GM21423 (cell line): ENCODE measurements at regions not wholly inside any gene's neighbourhood (a gene's known extent, or its start where the extent isn't known, plus 50 kb on each side); places are given as distances from the start of the nearest gene placed in this dataset.
"Not testable (repeated sequence)": the region's sequence is repeated elsewhere in the genome, so short reads cannot be mapped to it uniquely, and the experiment has no call there.

Source experiments
- ATAC-seq: cut with Tn5 transposase; IDR thresholded peaks from one replicate; pipeline ENCODE4 v1.9.1; 2021; ENCODE audit warnings: mild to moderate bottlenecking, moderate library complexity; ENCODE audit not compliant: unreplicated experiment

DNA sequence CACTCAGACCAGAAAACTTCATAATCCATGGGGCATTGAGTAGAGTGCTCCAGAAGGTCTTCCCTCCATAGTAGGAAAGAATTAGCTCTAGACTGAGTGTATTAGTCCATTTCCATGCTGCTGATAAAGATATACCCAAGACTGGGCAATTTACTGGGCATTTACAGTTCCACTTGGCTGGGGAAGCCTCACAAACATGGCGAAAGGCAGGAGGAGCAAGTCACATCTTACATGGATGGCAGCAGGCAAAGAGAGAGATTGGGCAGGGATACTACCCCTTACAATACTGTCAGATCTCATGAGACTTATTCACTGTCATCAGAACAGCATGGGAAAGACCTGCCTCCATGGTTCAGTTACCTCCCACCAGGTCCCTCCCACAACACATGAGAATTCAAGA is 300.6 kb upstream of the TMEM132C start:
- no peak for ATAC-seq

DNA sequence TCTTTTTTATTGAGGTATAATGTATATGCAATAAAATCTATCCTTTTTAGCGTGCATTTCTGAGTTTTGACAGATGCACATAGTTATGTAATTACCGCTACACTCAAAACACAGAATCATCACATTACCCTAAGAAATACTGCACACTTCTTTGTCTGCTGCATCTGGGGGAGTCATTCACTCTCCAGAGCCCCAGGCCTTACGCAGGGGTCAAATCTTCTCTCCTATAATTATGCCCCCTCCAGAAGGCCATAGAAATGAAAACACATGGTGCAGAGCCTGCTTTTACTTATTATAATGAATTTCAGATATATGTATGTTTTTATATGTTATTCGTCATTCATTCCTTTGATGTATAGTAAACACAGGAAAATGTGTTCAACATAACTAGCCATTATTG is 296.5 kb upstream of the TMEM132C start:
- no peak for ATAC-seq

DNA sequence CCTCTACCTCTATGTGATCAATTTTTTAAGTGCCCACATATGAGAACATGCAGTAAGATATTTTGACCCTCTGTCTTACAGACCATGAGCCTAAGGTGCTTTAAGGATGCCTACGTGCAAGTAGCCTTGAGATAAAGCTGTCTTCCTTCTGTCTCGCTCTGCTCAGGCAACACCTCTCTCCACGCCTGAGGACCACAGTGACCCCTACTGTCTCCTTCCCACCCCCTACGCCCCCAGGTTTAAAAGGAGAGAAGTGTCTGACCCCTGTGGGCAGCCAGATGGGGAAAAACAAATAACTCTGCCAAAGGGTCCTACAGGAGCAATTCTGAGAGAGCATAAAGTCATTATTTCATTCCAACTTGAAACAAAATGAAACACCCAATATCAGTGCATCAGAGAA is 286.4 kb upstream of the TMEM132C start:
- ATAC-seq, result no peak

DNA sequence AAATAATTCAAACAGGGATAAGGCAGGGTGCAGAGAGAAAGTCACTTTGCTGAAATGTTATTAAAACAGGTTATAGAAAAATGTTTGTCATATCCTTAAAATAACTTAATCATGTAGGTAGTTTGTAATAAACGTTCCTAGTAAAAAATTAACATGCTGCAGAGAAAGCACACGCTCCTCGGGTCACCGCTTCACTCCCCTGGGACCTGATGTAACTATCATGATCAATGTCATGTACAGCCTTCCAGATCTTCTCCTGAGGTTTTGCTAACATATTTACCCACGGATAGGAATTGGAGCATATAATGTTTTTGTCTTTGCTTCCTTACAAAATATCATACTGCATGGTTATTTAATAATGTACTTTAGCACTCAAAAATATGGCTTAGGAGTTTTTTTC is 285.1 kb upstream of the TMEM132C start:
- no peak for ATAC-seq

DNA sequence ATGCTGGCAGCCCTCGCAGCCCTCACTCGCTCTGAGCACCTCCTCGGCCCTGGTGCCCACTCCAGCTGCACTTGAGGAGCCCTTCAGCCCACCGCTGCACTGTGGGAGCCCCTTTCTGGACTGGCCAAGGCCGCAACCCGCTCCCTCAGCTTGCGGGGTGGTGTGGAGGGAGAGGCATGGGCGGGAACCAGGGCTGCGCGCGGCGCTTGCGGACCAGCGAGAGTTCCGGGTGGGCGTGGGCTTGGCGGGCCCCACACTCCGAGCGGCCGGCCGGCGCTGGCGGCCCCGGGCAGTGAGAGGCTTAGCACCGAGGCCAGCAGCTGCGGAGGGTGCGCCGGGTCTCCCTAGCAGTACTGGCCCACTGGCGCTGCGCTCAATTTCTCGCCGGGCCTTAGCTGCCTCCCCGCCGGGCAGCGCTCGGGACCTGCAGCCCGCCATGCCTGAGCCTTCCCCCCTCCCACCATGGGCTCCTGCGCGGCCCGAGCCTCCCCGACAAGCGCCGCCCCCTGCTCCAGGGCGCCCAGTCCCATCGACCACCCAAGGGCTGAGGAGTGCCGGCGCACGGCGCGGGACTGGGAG is 283.7 kb upstream of the TMEM132C start:
- ATAC-seq, result not testable (repeated sequence)

DNA sequence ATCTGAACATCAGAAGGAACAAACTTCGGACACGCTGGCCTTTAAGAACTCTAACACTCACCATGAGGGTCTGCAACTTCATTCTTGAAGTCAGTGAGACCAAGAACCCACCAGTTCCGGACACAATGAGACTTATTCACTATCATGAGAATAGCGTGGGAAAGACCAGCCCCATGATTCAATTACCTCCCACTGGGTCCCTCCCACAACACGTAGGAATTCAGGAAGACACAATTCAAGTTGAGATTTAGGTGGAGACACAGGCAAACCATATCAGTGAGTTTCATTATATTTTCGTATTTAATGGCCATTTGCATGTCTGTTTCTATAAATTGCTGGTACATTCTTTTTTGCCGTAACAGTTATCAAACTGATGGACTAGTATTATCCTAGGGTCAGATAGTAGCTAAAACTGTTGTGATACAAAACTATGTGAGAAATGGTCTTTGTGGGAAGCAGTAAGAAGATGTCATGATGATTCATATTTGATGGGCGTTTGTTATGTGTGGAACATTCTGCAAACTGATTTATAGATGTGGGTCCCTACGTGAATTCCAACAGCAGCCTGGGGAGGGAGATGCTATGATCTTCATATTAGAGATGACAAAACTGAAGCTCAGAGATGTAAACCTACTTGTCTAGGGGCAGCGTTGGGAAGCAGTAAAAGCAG is 282.4 kb upstream of the TMEM132C start:
- ATAC-seq, result no peak

DNA sequence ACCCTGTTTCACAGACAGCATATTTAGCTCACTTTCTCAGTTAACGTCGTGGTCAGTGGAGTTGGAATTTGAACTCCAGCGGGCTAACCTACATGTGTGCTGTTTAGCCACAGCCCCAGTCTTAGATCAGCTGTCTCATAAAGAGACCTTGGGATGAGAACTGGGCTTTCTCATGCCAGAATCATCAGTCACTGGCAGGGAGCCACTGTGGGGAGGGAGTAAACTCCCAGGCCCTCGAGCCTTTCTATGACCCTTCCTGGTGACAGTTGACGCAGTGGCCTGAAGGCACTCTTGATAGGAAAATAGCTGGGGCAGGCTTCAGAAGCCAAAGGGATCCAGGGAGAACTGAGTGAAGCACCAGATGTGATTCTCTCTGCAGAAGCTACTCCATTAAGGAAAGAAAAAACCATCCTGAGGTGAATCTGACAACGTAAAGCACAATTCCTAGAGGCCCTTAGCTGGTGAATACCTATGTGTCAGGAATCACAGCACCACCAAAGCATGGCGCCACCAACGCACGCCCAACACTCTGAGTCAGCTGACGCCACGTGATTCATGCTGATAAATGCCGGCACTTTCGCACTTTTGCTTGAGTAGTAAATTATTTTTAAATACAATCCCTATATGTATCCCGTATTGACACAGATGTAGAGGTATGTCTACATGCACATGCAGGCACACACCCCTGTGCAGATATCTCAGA is 279.6 kb upstream of the TMEM132C start:
- ATAC-seq, result no peak

DNA sequence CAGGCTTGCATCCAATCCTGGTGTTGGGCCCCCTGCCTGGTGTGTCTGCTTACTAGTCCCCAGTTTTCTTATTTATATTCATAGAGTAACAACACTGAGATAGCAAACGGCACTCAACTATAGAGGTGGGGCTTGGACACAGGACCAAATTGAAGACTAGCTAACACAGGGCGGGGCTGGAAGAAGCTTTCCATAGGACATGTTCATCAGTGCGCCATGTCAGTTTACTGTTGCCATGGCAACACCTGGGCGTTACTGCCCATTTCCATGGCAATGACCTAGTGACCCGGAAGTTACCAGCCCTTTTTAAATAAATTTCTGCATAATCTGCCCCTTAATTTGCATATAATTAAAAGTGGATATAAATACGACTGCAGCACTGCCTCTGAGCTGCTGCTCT is 275.5 kb upstream of the TMEM132C start:
- no peak for ATAC-seq

DNA sequence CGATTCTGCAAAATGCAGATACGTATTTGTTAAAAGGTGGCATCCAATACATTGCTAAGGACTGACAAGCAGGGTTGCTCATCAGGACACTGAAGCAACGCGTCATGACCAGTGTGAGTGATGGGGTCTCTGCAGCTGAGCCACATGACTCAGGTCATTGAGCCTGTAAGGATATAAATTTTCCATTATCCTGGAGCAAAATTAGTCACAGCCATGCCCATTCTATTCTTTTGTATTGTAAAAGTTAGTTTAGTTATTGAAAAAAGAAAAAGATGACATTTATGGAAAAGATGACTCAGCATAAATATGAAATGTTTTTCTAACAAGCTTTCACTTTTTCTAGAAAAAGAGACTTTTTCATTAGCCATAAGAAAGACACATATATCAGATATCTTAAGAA is 268.0 kb upstream of the TMEM132C start:
- no peak for ATAC-seq

DNA sequence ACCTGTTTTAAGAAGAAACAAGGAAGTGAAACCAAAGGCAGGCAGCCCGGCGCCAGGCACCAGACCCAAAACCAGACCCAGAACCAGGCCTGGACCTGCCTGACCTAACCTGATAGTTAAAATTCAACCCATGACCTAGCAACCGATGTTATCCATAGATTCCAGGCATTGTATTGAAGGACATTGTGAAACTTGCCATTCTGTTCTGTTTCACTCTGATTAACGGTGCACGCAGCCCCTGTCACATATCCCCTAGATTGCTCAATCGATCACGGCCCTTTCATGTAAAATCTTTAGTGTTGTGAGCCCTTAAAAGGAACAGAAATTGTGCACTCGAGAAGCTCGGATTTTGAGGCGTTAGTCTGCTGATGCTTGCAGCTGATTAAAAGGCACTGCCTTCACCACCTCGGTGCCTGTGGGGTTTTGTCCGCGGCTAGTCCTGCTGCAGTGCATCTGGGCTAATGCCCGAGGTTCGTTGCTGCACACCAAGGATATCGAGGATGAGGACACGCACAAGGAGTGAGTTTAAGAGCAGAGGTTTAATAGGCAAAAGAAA is 262.5 kb upstream of the TMEM132C start:
- no peak for ATAC-seq

DNA sequence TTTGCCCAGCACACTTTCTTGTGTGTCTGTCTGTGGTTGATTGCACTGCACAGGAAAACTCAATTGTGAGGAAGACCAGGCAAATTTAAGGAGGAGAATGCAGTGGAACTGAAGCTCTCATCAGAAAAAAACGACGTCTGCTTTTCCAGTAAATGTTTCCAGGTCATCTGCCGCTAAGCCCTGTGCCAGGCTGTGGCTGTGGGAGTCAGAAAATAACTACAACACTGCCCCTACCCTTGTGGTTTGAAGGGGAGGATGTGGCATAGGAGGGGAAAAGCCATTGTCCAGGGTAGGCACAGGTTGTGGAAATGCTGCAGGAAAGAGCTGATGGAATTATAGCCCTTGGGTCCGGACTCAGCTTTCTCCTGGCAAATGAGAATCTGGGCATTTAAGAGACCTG is 259.7 kb upstream of the TMEM132C start:
- no peak for ATAC-seq

DNA sequence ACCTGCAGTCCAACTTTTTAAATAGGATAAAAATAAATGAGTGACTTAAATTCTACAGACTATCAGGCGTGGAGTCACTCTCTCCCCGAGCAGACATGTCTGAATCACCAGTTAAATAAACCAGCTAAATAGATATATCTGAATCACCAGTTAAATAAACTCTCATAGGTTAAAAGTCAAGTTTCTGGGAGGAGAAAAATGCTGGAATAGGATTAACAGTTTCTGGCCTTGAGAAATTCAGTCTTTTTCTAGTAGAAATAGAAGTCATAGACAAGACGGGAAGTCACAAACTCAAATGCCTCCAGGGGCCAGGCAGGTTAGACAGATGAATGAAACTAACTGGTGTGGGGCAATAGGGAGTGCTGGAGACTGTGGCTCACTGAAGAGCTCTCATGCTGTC is 258.6 kb upstream of the TMEM132C start:
- no peak for ATAC-seq

DNA sequence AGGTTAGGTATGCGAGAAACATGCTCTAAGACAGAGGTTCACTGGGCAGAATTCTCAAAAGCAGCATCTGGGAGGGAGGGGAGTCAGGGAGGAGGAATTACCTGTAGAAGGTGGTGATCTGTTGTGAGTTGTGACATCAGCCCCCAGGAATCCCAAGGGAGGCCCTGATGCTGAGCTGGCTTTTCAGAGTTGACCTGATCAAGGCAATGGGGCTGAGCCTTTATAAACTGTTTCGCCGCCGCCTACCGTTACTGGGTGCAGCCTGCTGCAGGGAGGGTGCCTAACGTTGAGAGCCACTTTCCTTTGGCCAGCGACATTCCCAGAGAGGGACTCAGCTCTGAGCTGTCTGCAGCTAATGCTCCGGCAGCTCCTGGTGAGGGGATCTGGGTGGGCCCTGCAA is 257.9 kb upstream of the TMEM132C start:
- ATAC-seq, result no peak

DNA sequence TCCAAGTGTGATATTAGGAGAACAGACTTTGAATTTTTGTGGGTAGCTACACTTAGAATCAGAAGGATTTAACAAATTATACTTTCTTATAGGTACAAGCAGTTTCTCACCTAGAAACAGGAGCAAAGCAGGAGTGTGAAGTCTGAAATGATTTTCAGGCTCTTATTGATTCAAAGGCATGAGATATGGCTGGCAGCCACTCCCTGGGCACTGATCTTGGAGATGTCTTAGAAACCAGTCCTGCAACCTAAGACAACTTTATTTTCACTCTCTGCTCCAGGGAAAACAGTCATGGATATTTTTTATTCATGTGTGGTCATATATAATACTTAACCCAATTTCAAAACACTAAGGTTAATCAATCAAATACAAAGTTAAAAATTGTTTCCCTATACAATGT is 254.9 kb upstream of the TMEM132C start:
- ATAC-seq, result no peak

DNA sequence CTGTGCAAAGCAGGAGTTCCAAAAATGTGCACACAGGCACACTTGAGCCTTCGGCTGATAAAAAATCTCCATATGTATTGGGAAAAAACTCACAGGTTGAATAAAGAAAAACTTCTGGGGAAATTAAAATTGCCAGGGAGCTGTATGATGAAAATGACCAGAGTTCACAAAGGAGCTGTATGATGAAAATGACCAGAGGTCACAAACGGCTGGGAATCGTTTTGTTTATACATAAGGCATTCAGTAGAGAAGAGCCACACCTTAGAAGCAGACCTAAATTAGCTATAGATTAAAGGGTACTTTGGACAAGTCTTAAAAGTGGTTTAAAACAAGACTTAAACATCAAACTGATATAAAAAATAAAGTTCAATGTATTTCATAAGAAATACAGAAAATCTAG is 251.7 kb upstream of the TMEM132C start:
- ATAC-seq, result no peak

DNA sequence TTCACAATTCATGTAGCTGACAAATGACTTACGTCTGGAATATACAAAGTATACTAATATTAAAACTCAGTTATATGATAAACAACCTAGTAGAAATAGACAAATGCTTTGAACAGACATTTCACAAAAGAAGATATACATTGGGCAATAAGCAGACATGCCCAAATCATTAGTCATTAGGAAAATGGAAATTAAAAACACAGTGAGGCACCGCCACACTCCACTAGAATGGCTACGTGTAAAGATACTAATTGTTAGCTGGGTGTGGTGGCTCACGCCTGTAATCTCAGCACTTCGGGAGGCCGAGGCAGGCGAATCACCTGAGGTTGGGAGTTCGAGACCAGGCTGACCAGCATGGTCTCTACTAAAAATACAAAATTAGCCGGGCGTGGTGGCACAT is 248.9 kb upstream of the TMEM132C start:
- no peak for ATAC-seq

DNA sequence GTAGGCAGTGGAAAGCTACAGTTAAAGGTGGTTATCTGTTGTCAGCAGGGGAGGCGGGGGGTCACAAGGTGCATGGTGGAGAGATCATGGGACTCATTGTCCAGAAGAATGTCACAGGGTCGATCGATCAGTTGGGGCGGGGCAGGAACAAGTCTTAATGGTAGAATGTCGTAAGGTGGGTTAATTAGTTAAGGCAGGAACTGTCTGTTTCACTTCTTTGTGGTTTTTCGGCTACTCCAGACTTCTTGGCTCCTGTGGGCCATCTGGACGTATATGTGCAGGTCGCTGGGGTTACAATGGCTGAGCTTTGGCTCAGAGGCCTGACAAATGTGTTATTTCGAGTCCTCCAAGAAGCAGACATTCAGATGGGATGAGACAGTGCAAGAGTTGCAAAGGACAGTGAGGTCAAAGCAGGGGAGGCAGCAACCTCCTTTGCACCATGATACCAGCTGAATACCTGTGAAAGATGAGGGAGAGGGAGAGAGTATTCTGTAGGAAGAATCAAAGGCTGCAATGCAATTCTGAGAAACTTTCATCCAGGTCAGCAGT is 246.9 kb upstream of the TMEM132C start:
- ATAC-seq, result no peak

DNA sequence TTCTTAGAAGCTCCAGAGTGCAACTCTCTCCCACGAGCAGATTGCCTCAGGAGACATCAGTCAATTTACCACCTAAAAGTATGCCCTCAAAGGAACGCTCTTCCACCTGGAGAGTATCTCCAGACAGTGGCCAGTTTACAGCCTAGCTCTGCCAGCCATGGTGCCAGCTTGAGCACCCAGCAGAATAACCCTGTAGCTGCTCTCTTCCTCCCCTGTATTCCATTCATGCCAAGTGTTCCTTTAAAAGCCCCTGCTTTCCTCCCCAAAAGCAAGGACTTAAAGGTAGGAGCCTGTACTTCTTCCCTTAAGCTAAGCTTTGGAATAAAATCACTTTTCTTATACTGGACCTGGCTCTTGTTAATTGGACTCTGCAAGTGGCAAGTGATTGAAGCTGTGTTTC is 245.4 kb upstream of the TMEM132C start:
- no peak for ATAC-seq

DNA sequence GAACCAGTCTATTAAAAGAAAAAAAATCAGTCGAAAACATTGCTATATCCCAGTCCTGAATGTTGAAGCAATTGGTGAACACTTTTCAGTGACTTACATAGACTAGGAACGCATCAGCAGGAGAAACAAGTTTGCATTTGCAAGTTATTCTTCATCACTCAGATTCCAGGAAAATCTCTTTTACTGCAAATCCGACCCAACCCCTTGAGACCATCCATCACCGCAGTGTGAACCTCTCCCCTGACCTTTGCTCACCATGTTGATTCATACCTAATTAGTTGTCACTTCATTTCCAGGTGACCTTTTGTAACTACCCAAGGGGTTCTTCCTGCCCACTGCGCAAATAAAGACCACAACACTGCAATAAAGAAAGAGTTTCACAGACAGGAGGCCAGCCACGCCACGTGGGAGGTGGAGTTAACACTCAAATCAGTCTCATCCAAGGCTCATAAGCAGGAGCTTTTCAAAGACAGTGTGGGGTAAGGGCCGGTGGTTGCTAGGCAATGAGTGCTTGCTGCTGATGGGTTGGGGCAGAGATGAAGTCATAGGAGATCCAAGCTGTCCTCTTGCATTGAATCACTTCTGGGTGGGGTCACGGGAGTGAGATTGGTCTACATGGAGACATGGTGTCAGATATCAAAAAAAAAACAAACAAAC is 241.3 kb upstream of the TMEM132C start:
- ATAC-seq, result no peak

DNA sequence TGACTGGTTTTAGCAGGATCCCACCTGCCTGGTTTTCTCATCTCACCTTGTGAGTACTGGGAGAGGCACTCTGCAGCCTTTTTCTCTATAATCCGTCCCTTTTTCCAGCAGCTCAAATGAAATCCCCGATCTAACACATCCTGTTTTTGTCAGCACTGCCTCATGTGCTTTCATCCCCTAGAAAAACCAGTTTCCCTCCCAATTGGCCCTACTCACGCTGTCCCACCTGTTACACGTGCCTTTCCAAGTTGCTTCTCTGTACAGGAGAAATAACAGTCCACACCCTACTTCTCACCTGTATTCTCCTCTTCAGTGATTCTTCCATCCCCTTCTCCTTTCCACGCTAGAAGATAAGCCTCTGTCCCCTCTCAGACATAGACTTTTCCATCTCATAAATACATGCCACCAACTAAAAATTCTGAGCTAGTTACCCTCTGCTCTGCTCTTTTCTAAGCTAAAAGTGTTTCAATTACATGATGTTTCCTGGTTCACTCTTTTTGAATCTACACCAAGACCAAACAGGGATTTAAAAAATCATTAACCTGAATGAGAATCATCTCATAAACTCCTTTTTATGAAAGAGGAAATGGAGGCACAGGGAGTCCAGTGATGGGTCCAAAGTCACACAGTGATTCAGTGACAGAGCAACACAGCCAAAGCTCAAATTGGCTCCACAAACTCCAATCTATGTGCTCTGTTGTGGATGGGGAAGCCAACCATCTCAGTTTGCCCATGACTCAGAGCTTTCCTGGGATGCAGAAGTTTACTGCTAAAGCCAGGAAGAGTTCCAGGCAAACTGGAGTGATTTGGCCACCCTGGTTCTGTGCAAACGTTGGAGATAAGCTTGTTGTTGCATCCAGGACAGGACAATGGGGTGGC is 240.0 kb upstream of the TMEM132C start:
- no peak for ATAC-seq
